Neural crest cell (in vitro differentiated cells): ENCODE measurements at regions not wholly inside any gene's neighbourhood (a gene's known extent, or its start where the extent isn't known, plus 50 kb on each side); places are given as distances from the start of the nearest gene placed in this dataset.

Experiments
- DNase-seq: peaks from one replicate; pipeline ENCODE4 v3.0.0; 2021; ENCODE audit warnings: low read depth, mixed read lengths, low spot score
- H3K27ac Mint-ChIP-seq: one replicate; pipeline ENCODE4 v1.8.0; 2021; ENCODE audit warnings: mild to moderate bottlenecking, mixed read lengths; ENCODE audit not compliant: unreplicated experiment
- H3K27me3 Mint-ChIP-seq: 2 replicates; pipeline ENCODE4 v1.8.0; 2021; ENCODE audit warnings: low read depth, mild to moderate bottlenecking, mixed read lengths
- H3K36me3 Mint-ChIP-seq: 2 replicates; pipeline ENCODE4 v1.8.0; 2021; ENCODE audit warnings: low read depth, mild to moderate bottlenecking, mixed read lengths
- H3K4me1 Mint-ChIP-seq: 2 replicates; pipeline ENCODE4 v1.8.0; 2021; ENCODE audit warnings: mixed read lengths
- H3K4me3 Mint-ChIP-seq: one replicate; pipeline ENCODE4 v1.8.0; 2021; ENCODE audit warnings: mild to moderate bottlenecking, mixed read lengths
- H3K9me3 Mint-ChIP-seq: 2 replicates; pipeline ENCODE4 v1.8.0; 2021; ENCODE audit warnings: mixed read lengths
- TF ChIP-seq, protein P1 (sequence below): fragments of 200-600 bp; sonication (generic); conservative IDR thresholded peaks from 2 replicates; pipeline ENCODE4 v1.5.0; 2021; ENCODE audit warnings: antibody characterized with exemption, mild to moderate bottlenecking

DNA sequence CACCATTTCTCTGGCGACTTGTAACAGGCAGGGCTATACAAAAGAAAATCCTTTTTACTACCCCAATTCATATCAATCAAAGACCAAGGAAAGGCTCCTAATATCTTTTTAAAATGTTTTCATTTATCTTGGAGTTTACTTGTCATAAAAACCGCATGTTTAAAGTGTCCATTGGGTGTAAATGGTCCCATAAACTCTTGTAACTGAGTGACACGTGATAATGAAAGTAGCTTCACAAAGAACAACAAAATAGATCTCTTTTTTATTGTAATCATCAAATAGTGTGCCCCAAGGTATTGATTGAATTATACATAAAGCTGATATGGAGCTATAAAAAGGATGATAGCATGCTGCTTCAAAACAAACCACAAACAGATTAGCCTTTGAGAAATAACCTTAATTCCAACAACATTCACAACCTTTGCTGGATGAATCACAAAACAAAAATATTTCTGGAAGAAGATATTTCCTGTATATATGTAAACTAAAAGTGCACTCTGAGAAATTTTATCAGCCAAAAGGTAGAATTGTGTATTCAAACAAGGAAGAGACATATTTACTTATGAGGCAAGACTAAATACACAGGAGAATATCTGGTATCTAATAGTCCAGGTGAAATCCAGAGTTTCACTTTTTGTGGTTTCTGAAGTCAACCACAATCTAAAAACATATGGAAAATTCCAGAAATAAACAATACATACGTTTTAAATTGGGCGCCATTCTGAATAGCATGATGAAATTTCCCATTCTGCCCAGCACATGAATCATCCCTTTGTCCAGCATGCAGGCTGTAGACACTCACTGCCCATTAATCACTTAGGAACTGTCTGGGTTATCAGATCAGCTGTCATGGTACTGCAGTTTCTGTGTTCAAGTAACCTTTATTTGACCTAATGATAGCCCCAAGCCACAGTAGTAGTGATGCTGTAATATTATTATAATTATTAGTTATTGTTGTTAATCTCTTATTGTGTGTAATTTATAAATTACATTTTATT, 237.5 kb downstream of the PIK3C3 start:
- no peak for DNase-seq
- TF ChIP-seq, protein P1, sequence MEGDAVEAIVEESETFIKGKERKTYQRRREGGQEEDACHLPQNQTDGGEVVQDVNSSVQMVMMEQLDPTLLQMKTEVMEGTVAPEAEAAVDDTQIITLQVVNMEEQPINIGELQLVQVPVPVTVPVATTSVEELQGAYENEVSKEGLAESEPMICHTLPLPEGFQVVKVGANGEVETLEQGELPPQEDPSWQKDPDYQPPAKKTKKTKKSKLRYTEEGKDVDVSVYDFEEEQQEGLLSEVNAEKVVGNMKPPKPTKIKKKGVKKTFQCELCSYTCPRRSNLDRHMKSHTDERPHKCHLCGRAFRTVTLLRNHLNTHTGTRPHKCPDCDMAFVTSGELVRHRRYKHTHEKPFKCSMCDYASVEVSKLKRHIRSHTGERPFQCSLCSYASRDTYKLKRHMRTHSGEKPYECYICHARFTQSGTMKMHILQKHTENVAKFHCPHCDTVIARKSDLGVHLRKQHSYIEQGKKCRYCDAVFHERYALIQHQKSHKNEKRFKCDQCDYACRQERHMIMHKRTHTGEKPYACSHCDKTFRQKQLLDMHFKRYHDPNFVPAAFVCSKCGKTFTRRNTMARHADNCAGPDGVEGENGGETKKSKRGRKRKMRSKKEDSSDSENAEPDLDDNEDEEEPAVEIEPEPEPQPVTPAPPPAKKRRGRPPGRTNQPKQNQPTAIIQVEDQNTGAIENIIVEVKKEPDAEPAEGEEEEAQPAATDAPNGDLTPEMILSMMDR = no peak
- peaks cover 3% of the 10 kb centered on the region for H3K9me3 Mint-ChIP-seq
- H3K4me3 Mint-ChIP-seq = no peak overlapping the region
- H3K27ac Mint-ChIP-seq = no peak overlapping the region
- no peaks in the 10 kb centered on the region for H3K27me3 Mint-ChIP-seq
- H3K36me3 Mint-ChIP-seq = peaks cover 5% of the 10 kb centered on the region
- peaks cover 49% of the 10 kb centered on the region for H3K4me1 Mint-ChIP-seq

DNA sequence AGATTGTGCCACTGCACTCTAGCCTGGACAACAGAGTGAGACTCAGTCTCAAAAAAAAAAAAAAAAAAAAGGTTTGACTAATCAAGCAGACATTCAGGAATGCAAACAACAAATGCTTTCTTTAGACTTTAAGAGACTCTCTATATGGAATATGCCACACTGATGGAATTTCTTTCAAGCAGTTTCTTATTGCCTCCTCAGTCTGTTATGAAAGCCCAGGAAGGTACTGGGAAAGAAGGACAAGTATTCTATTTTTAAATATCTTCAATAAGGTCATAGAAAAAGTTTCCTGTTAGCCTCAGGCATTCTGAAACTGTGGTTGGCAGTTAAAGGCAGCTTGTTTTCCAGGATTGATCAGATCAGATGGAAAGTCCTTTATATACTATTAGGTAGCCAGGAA, 241.6 kb downstream of the PIK3C3 start:
- Mint-ChIP-seq H3K4me1 (peaks cover 51% of the 10 kb centered on the region), H3K4me3 (peak overlapping the region; percentile 35), H3K36me3 (no peaks in the 10 kb centered on the region), H3K9me3 (peaks cover 2% of the 10 kb centered on the region), H3K27ac (no peak overlapping the region), H3K27me3 (no peaks in the 10 kb centered on the region)
- TF ChIP-seq, protein P1 = no peak
- no peak for DNase-seq

DNA sequence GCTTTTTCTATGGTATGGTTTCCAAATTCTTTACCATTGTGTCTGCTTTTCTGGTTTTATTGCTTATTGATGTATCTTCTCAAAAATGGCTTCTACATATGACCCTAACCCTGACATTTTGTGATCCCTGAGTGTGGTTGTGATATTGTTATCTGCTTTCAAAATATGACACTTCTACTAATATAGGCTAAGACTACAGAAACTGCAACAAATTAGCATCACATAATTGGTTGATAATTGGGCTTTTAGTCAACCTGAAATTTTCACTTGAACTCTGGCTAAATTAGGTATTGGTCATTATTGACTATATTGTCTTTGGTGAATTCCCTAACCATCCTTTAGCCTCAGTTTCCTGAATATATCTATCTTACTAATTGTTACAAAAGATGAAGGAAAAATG, 246.1 kb downstream of the PIK3C3 start:
- peaks cover 20% of the 10 kb centered on the region for H3K4me1 Mint-ChIP-seq
- peaks cover 3% of the 10 kb centered on the region for H3K36me3 Mint-ChIP-seq
- H3K27ac Mint-ChIP-seq = no peak overlapping the region
- TF ChIP-seq, protein P1 = no peak
- H3K4me3 Mint-ChIP-seq = no peak overlapping the region
- H3K9me3 Mint-ChIP-seq = peaks cover 10% of the 10 kb centered on the region
- H3K27me3 Mint-ChIP-seq = no peaks in the 10 kb centered on the region
- no peak for DNase-seq

DNA sequence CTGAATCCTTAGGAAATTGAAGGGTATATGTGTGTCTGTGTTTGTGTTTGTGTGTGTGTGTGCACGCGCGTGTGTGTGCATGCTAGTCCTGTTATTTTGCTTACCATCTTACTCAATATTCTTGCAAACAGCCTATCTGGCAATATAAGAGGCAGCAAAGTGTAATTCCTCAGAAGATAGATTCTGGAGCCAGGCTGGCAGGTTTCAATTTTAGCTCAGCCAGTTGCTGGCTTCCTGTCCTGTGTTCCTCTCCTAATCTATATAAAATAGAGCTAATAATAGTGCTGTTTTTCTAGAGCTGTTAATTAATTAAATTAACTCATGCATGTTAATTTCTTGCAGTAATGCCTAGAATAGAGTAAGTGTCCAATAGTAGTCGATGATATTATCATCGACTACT, 256.2 kb downstream of the PIK3C3 start:
- peaks cover 2% of the 10 kb centered on the region for H3K36me3 Mint-ChIP-seq
- peaks cover 8% of the 10 kb centered on the region for H3K9me3 Mint-ChIP-seq
- no peak for DNase-seq
- peaks cover 14% of the 10 kb centered on the region for H3K4me1 Mint-ChIP-seq
- H3K27ac Mint-ChIP-seq = no peak overlapping the region
- H3K27me3 Mint-ChIP-seq = no peaks in the 10 kb centered on the region
- no peak overlapping the region for H3K4me3 Mint-ChIP-seq
- TF ChIP-seq, protein P1 = no peak

DNA sequence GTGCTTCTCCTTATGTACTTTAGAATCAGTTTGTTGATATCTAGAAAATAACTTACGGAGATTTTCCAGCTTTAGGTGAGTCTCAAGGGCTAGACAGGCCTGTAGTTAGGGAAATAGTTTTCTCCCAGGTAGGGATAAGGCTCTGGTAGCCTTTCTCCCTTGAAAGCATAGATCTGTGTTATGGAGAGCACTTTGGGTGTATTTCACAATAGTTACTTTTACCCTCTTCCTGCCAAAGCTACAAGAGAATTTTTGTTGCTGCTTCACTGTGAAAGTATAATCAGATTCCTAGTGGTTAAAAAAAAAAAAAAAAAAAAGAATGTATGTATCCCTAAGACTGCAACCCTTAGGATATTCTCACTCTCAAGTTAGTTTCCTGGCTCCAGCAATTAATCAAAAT, 267.5 kb downstream of the PIK3C3 start:
- peaks cover 9% of the 10 kb centered on the region for H3K9me3 Mint-ChIP-seq
- no peak for DNase-seq
- TF ChIP-seq, protein P1 = no peak
- no peak overlapping the region for H3K4me3 Mint-ChIP-seq
- peaks cover 5% of the 10 kb centered on the region for H3K4me1 Mint-ChIP-seq
- peaks cover 4% of the 10 kb centered on the region for H3K36me3 Mint-ChIP-seq
- no peaks in the 10 kb centered on the region for H3K27me3 Mint-ChIP-seq
- H3K27ac Mint-ChIP-seq = no peak overlapping the region
